ENCODE measurements at regions not wholly inside any gene's neighbourhood (a gene's known extent, or its start where the extent isn't known, plus 50 kb on each side); places are given as distances from the start of the nearest gene placed in this dataset.
"Not testable (repeated sequence)": the region's sequence is repeated elsewhere in the genome, so short reads cannot be mapped to it uniquely, and the experiment has no call there.

GRCh38 chr4:123176605-123177004 is 220.0 kb upstream of the SPRY1 start:
- Histone ChIP-seq H3K27me3 (ENCODE audit: low read depth, low read length) (no peaks in the 10 kb centered on the region), H3K36me3 (replicated peaks; ENCODE audit: low read depth, low read length) (no peaks in the 10 kb centered on the region), H3K4me2 (ENCODE audit: low read length) (no peak overlapping the region), H3K4me1 (ENCODE audit: low read length) (no peaks in the 10 kb centered on the region), H3K9me3 (ENCODE audit: insufficient read depth, low read length) (no peaks in the 10 kb centered on the region), H2AFZ (ENCODE audit: low read depth, low read length) (no peak overlapping the region), H3K9ac (ENCODE audit: low read length) (no peak overlapping the region), H4K20me1 (ENCODE audit: insufficient read depth, low read length) (no peaks in the 10 kb centered on the region), H3K79me2 (ENCODE audit: low read length) (no peaks in the 10 kb centered on the region), H3K4me3 (ENCODE audit: low read length) (no peak overlapping the region), H3K27ac (ENCODE audit: low read length) (no peak overlapping the region)
- TF ChIP-seq CTCF (IDR thresholded peaks at IDR 0.05; ENCODE audit: low read depth, low read length) (no peak), EZH2phosphoT487 (IDR thresholded peaks at IDR 0.05; ENCODE audit: low read depth) (no peak)

- H3K9ac ChIP-seq (ENCODE audit: low read length) = no peak overlapping the region
- H4K20me1 ChIP-seq (ENCODE audit: insufficient read depth, low read length) = no peaks in the 10 kb centered on the region
- no peak overlapping the region for H3K4me3 ChIP-seq (ENCODE audit: low read length)
- H2AFZ ChIP-seq (ENCODE audit: low read depth, low read length) = no peak overlapping the region
- H3K9me3 ChIP-seq (ENCODE audit: insufficient read depth, low read length) = no peaks in the 10 kb centered on the region
- no peaks in the 10 kb centered on the region for H3K27me3 ChIP-seq (ENCODE audit: low read depth, low read length)
- no peak overlapping the region for H3K27ac ChIP-seq (ENCODE audit: low read length)
- no peaks in the 10 kb centered on the region for H3K36me3 ChIP-seq (replicated peaks; ENCODE audit: low read depth, low read length)
- TF ChIP-seq CTCF (IDR thresholded peaks at IDR 0.05; ENCODE audit: low read depth, low read length) (no peak), EZH2phosphoT487 (IDR thresholded peaks at IDR 0.05; ENCODE audit: low read depth) (no peak)
- no peak overlapping the region for H3K4me2 ChIP-seq (ENCODE audit: low read length)
- no peaks in the 10 kb centered on the region for H3K79me2 ChIP-seq (ENCODE audit: low read length)
- H3K4me1 ChIP-seq (ENCODE audit: low read length) = no peaks in the 10 kb centered on the region
These were observed 214.3 kb upstream of the SPRY1 start for GRCh38 chr4:123182289-123182688.

- H3K4me2 ChIP-seq (ENCODE audit: low read length) = no peak overlapping the region
- no peaks in the 10 kb centered on the region for H3K27me3 ChIP-seq (ENCODE audit: low read depth, low read length)
- no peaks in the 10 kb centered on the region for H3K36me3 ChIP-seq (replicated peaks; ENCODE audit: low read depth, low read length)
- H4K20me1 ChIP-seq (ENCODE audit: insufficient read depth, low read length) = no peaks in the 10 kb centered on the region
- H3K4me1 ChIP-seq (ENCODE audit: low read length) = no peaks in the 10 kb centered on the region
- no peak overlapping the region for H3K27ac ChIP-seq (ENCODE audit: low read length)
- no peak overlapping the region for H3K9ac ChIP-seq (ENCODE audit: low read length)
- H3K79me2 ChIP-seq (ENCODE audit: low read length) = no peaks in the 10 kb centered on the region
- H3K4me3 ChIP-seq (ENCODE audit: low read length) = no peak overlapping the region
- H2AFZ ChIP-seq (ENCODE audit: low read depth, low read length) = no peak overlapping the region
- no peak for TF ChIP-seq EZH2phosphoT487 (IDR thresholded peaks at IDR 0.05; ENCODE audit: low read depth)
- no peak for TF ChIP-seq CTCF (IDR thresholded peaks at IDR 0.05; ENCODE audit: low read depth, low read length)
- H3K9me3 ChIP-seq (ENCODE audit: insufficient read depth, low read length) = no peaks in the 10 kb centered on the region
These were observed 213.3 kb upstream of the SPRY1 start for GRCh38 chr4:123183308-123183707.

- not testable (repeated sequence) for H3K9ac ChIP-seq (ENCODE audit: low read length); H3K4me3 ChIP-seq (ENCODE audit: low read length); H3K27ac ChIP-seq (ENCODE audit: low read length); H3K9me3 ChIP-seq (ENCODE audit: insufficient read depth, low read length); H2AFZ ChIP-seq (ENCODE audit: low read depth, low read length); H3K4me1 ChIP-seq (ENCODE audit: low read length); H3K4me2 ChIP-seq (ENCODE audit: low read length); H3K27me3 ChIP-seq (ENCODE audit: low read depth, low read length); H4K20me1 ChIP-seq (ENCODE audit: insufficient read depth, low read length); H3K79me2 ChIP-seq (ENCODE audit: low read length); H3K36me3 ChIP-seq (replicated peaks; ENCODE audit: low read depth, low read length)
These were observed 212.8 kb upstream of the SPRY1 start for GRCh38 chr4:123183754-123184153.

- H3K4me2 ChIP-seq (ENCODE audit: low read length) = no peak overlapping the region
- no peak overlapping the region for H3K9ac ChIP-seq (ENCODE audit: low read length)
- no peak overlapping the region for H3K27ac ChIP-seq (ENCODE audit: low read length)
- H4K20me1 ChIP-seq (ENCODE audit: insufficient read depth, low read length) = no peaks in the 10 kb centered on the region
- H3K4me1 ChIP-seq (ENCODE audit: low read length) = no peaks in the 10 kb centered on the region
- TF ChIP-seq CTCF (IDR thresholded peaks at IDR 0.05; ENCODE audit: low read depth, low read length) (no peak), EZH2phosphoT487 (IDR thresholded peaks at IDR 0.05; ENCODE audit: low read depth) (no peak)
- H3K4me3 ChIP-seq (ENCODE audit: low read length) = no peak overlapping the region
- no peaks in the 10 kb centered on the region for H3K79me2 ChIP-seq (ENCODE audit: low read length)
- no peaks in the 10 kb centered on the region for H3K27me3 ChIP-seq (ENCODE audit: low read depth, low read length)
- no peaks in the 10 kb centered on the region for H3K9me3 ChIP-seq (ENCODE audit: insufficient read depth, low read length)
- no peaks in the 10 kb centered on the region for H3K36me3 ChIP-seq (replicated peaks; ENCODE audit: low read depth, low read length)
- no peak overlapping the region for H2AFZ ChIP-seq (ENCODE audit: low read depth, low read length)
These were observed 209.9 kb upstream of the SPRY1 start for GRCh38 chr4:123186731-123187130.
